H1 (cell line): ENCODE measurements at regions not wholly inside any gene's neighbourhood (a gene's known extent, or its start where the extent isn't known, plus 50 kb on each side); places are given as distances from the start of the nearest gene placed in this dataset.

Source experiments
- CTCF ChIA-PET: fragments of 300-600 bp; sonication (Branson Sonifier 250); formaldehyde crosslinking; loops from one replicate; lab custom pipeline; 2021; ENCODE audit not compliant: partially characterized antibody; lab: Charles Lee
- POLR2A ChIA-PET: fragments of 300-600 bp; sonication (Branson Sonifier 250); formaldehyde crosslinking; loops from one replicate; lab custom pipeline; 2021; ENCODE audit warnings: inconsistent platforms; ENCODE audit not compliant: partially characterized antibody; lab: Charles Lee
- DNase-seq, 2 experiments: peaks; one replicate each; pipeline versions ENCODE4 v3.0.0 to v3.0.0-alpha.2; 2010 to 2022; ENCODE audit warnings: low spot score in 2 of 2, low read depth in 1 of 2, mixed read lengths in 1 of 2
- FAIRE-seq: peaks from 2 replicates; lab custom pipeline; 2011; peaks lifted over from hg19 to GRCh38; lab: Jason Lieb, UNC
- H2AFZ ChIP-seq: 2 replicates; pipeline ENCODE4 v1.8.1; 2012; ENCODE audit warnings: low read length, inconsistent platforms
- H2AK5ac ChIP-seq: 2 replicates; pipeline ENCODE4 v1.6.1; 2013; ENCODE audit warnings: low read depth, low read length
- H2BK120ac ChIP-seq: replicated peaks from 2 replicates; pipeline ENCODE3; 2013; ENCODE audit warnings: low read depth, low read length, inconsistent platforms
- H2BK12ac ChIP-seq: 2 replicates; pipeline ENCODE4 v1.6.1; 2013; ENCODE audit warnings: low read depth, low read length
- H2BK15ac ChIP-seq: 2 replicates; pipeline ENCODE4 v1.6.1; 2013; ENCODE audit warnings: low read length
- H2BK20ac ChIP-seq: 2 replicates; pipeline ENCODE4 v1.6.1; 2013; ENCODE audit warnings: low read length
- H2BK5ac ChIP-seq: 2 replicates; pipeline ENCODE4 v1.6.1; 2013; ENCODE audit warnings: low read depth, low read length
- H3K14ac ChIP-seq: 2 replicates; pipeline ENCODE4 v1.6.1; 2013; ENCODE audit warnings: inconsistent platforms; ENCODE audit not compliant: insufficient read length
- H3K18ac ChIP-seq: 2 replicates; pipeline ENCODE4 v1.6.1; 2013; ENCODE audit warnings: low read length; ENCODE audit errors: extremely low read depth
- H3K23ac ChIP-seq: 2 replicates; pipeline ENCODE4 v1.6.1; 2013; ENCODE audit warnings: inconsistent platforms; ENCODE audit not compliant: insufficient read length
- H3K23me2 ChIP-seq: 2 replicates; pipeline ENCODE4 v1.6.1; 2013; ENCODE audit warnings: low read depth, low read length
- H3K27ac ChIP-seq: 2 replicates; pipeline ENCODE4 v1.6.1; 2011; ENCODE audit warnings: low read depth, low read length, inconsistent platforms
- H3K27me3 ChIP-seq, 4 experiments: replicated peaks in 1 of 4; 1 replicate in 1 of 4; 2 replicates in 3 of 4; pipeline versions ENCODE4 v1.6.1 to v1.8.1; 2011 to 2013; ENCODE audit warnings: low read length in 3 of 4, mild to moderate bottlenecking in 3 of 4, inconsistent platforms in 2 of 4, mixed read lengths in 2 of 4, moderate library complexity in 1 of 4; ENCODE audit not compliant: control insufficient read depth in 3 of 4, insufficient read depth in 3 of 4; ENCODE audit errors: extremely low read depth in 1 of 4
- H3K36me3 ChIP-seq, 4 experiments: 2 replicates each; pipeline versions ENCODE4 v1.6.1 to v1.8.1; 2011 to 2013; ENCODE audit warnings: mild to moderate bottlenecking in 4 of 4, low read length in 3 of 4, moderate library complexity in 2 of 4, control low read depth in 1 of 4, inconsistent platforms in 1 of 4; ENCODE audit not compliant: insufficient read depth in 4 of 4, control insufficient read depth in 2 of 4
- H3K4ac ChIP-seq: replicated peaks from 2 replicates; pipeline ENCODE3; 2013; ENCODE audit warnings: low read length, low read depth, mixed read lengths, inconsistent platforms; ENCODE audit not compliant: insufficient read length
- H3K4me1 ChIP-seq, 4 experiments: replicated peaks in 1 of 4; 1 replicate in 1 of 4; 2 replicates in 3 of 4; pipeline versions ENCODE4 v1.6.1 to v1.8.1; 2011 to 2013; ENCODE audit warnings: low read length in 3 of 4, inconsistent platforms in 2 of 4, mixed read lengths in 1 of 4; ENCODE audit not compliant: insufficient read depth in 4 of 4, control insufficient read depth in 3 of 4
- H3K4me2 ChIP-seq, 2 experiments: 2 replicates each; pipeline versions ENCODE4 v1.6.1 to v1.8.1; 2011 to 2013; ENCODE audit warnings: low read depth in 2 of 2, low read length in 2 of 2, control low read depth in 1 of 2, inconsistent platforms in 1 of 2, mild to moderate bottlenecking in 1 of 2; ENCODE audit not compliant: insufficient read depth in 1 of 2
- H3K4me3 ChIP-seq, 4 experiments: fragments of 200-600, 300-600 bp in 1 of 4; sonication (generic), shearing (Covaris generic), sonication (Bioruptor Twin) in 1 of 4; 2 replicates each; pipeline versions ENCODE4 v1.5.1 to v1.8.1; 2011 to 2016; ENCODE audit warnings: low read length in 4 of 4, low read depth in 3 of 4, control low read depth in 2 of 4, inconsistent platforms in 2 of 4, mild to moderate bottlenecking in 2 of 4, mixed read lengths in 1 of 4, moderate library complexity in 1 of 4; ENCODE audit not compliant: insufficient read depth in 2 of 4; ENCODE audit errors: extremely low read depth in 1 of 4
- H3K56ac ChIP-seq: replicated peaks from 2 replicates; pipeline ENCODE3; 2013; ENCODE audit warnings: low read depth, mild to moderate bottlenecking, mixed read lengths, low read length, inconsistent platforms; ENCODE audit not compliant: insufficient read length
- H3K79me1 ChIP-seq: 2 replicates; pipeline ENCODE4 v1.6.1; 2013; ENCODE audit warnings: low read depth, low read length, control low read depth
- H3K79me2 ChIP-seq, 2 experiments: 2 replicates each; pipeline versions ENCODE4 v1.6.1 to v1.8.1; 2012 to 2013; ENCODE audit warnings: low read length in 2 of 2, mild to moderate bottlenecking in 2 of 2, inconsistent platforms in 1 of 2; ENCODE audit not compliant: insufficient read depth in 2 of 2, control insufficient read depth in 1 of 2
- H3K9ac ChIP-seq, 4 experiments: replicated peaks in 1 of 4; 1 replicate in 1 of 4; 2 replicates in 3 of 4; pipeline versions ENCODE4 v1.6.1 to v1.8.1; 2011 to 2013; ENCODE audit warnings: low read depth in 3 of 4, low read length in 3 of 4, control low read depth in 2 of 4, mild to moderate bottlenecking in 2 of 4, moderate library complexity in 2 of 4, inconsistent platforms in 1 of 4; ENCODE audit errors: extremely low read depth in 1 of 4
- H3K9me3 ChIP-seq, 2 experiments: 2 replicates each; pipeline versions ENCODE4 v1.6.1 to v1.8.1; 2012 to 2013; ENCODE audit warnings: mild to moderate bottlenecking in 2 of 2, moderate library complexity in 2 of 2, control low read depth in 1 of 2, inconsistent platforms in 1 of 2, low read depth in 1 of 2, low read length in 1 of 2, mixed read lengths in 1 of 2; ENCODE audit not compliant: insufficient read depth in 2 of 2
- H4K20me1 ChIP-seq, 2 experiments: replicated peaks in 1 of 2; 2 replicates each; pipeline versions ENCODE3 to v1.8.1; 2011 to 2013; ENCODE audit warnings: inconsistent platforms in 2 of 2, low read length in 2 of 2, mild to moderate bottlenecking in 1 of 2; ENCODE audit not compliant: insufficient read depth in 2 of 2, control insufficient read depth in 1 of 2
- H4K5ac ChIP-seq: 2 replicates; pipeline ENCODE4 v1.6.1; 2013; ENCODE audit warnings: low read length, low read depth, mixed read lengths, inconsistent platforms; ENCODE audit not compliant: insufficient read length
- H4K8ac ChIP-seq: 2 replicates; pipeline ENCODE4 v1.8.0; 2013; ENCODE audit warnings: mild to moderate bottlenecking, moderate library complexity, low read length, inconsistent platforms; ENCODE audit not compliant: insufficient read depth; ENCODE audit errors: extremely low read depth
- H4K91ac ChIP-seq: replicated peaks from 2 replicates; pipeline ENCODE3; 2013; ENCODE audit warnings: low read length, mixed read lengths, inconsistent platforms; ENCODE audit not compliant: insufficient read length
- ASH2L ChIP-seq: fragments of 200-600, 300-600 bp; sonication (generic); IDR thresholded peaks from one replicate; pipeline ENCODE4 v1.7.1; 2017; ENCODE audit warnings: low read length
- ATF2 ChIP-seq: IDR thresholded peaks from 2 replicates; pipeline ENCODE4 v1.6.1; 2012; ENCODE audit warnings: low read length, inconsistent platforms
- BACH1 ChIP-seq: IDR thresholded peaks from 2 replicates; pipeline ENCODE4 v1.6.1; 2012; ENCODE audit warnings: low read length, improper control_type of control experiment
- CTBP2 ChIP-seq: IDR thresholded peaks from 2 replicates; pipeline ENCODE4 v1.7.0; 2011; ENCODE audit warnings: borderline replicate concordance, mild to moderate bottlenecking, moderate library complexity, mixed read lengths, low read length; ENCODE audit not compliant: insufficient read depth, insufficient read length
- E2F6 ChIP-seq: IDR thresholded peaks from 2 replicates; pipeline ENCODE4 v1.6.1; 2012; ENCODE audit warnings: inconsistent platforms
- HDAC2 ChIP-seq, 2 experiments: fragments of 300-600 bp in 1 of 2; sonication (generic) in 1 of 2; IDR thresholded peaks; 2 replicates each; pipeline ENCODE4 v1.6.1; 2011 to 2012; ENCODE audit warnings: low read depth in 2 of 2, low read length in 2 of 2, mild to moderate bottlenecking in 2 of 2, moderate library complexity in 2 of 2, borderline replicate concordance in 1 of 2, inconsistent platforms in 1 of 2
- PHF8 ChIP-seq: fragments of 200-600 bp; sonication (generic); conservative IDR thresholded peaks from 2 replicates; pipeline ENCODE4 v1.7.1; 2012; ENCODE audit warnings: low read depth, mild to moderate bottlenecking, inconsistent platforms, low read length, moderate library complexity
- RBBP5 ChIP-seq: IDR thresholded peaks from 2 replicates; pipeline ENCODE4 v1.7.1; 2012; ENCODE audit warnings: low read depth, mild to moderate bottlenecking, inconsistent platforms, low read length, moderate library complexity, borderline replicate concordance
- SIN3A ChIP-seq, 2 experiments: IDR thresholded peaks in 1 of 2; conservative IDR thresholded peaks in 1 of 2; 2 replicates each; pipeline ENCODE4 v1.6.1; 2011 to 2012; ENCODE audit warnings: low read length in 2 of 2, improper control_type of control experiment in 1 of 2, low read depth in 1 of 2, mild to moderate bottlenecking in 1 of 2
- TAF1 ChIP-seq: IDR thresholded peaks from 2 replicates; pipeline ENCODE4 v1.6.1; 2011; ENCODE audit warnings: mild to moderate bottlenecking, low read depth, low read length
- WGBS, 2 experiments: shearing (Covaris generic) in 1 of 2; methylation state at CpG; one replicate each; pipeline versions ENCODE4 v1.1.6 to v1.1.7; 2013 to 2015; ENCODE audit warnings: low lambda C conversion rate in 2 of 2, mixed read lengths in 2 of 2, inconsistent platforms in 1 of 2, low coverage in 1 of 2, missing lambda C conversion rate in 1 of 2; ENCODE audit not compliant: insufficient replicate concordance in 2 of 2, insufficient coverage in 1 of 2, insufficient read length in 1 of 2; ENCODE audit errors: extremely low coverage in 1 of 2, missing lambda C conversion rate in 1 of 2; 5-methylcytosine and 5-hydroxymethylcytosine counted together

GRCh38 chr12:25755136-25755970 is 202.3 kb upstream of the LMNTD1 start:
- Histone ChIP-seq H4K91ac (no peak overlapping the region), H2BK20ac (no peak overlapping the region), H3K4me1 (no peaks in the 10 kb centered on the region), H3K9ac (no peak overlapping the region), H2BK12ac (no peak overlapping the region), H2BK15ac (no peak overlapping the region), H3K4me3 (no peak overlapping the region), H3K27ac (no peak overlapping the region), H3K4ac (no peak overlapping the region), H4K5ac (no peak overlapping the region), H3K23me2 (no peaks in the 10 kb centered on the region), H3K36me3 (no peaks in the 10 kb centered on the region), H3K9me3 (no peaks in the 10 kb centered on the region), H3K79me2 (no peaks in the 10 kb centered on the region), H3K4me2 (no peak overlapping the region), H3K56ac (no peak overlapping the region), H4K8ac (no peak overlapping the region), H2AFZ (no peak overlapping the region), H3K79me1 (no peaks in the 10 kb centered on the region), H3K14ac (no peak overlapping the region), H3K23ac (no peak overlapping the region), H2AK5ac (no peak overlapping the region), H3K18ac (no peak overlapping the region), H3K27me3 (no peaks in the 10 kb centered on the region), H2BK120ac (no peak overlapping the region), H4K20me1 (no peaks in the 10 kb centered on the region), H2BK5ac (no peak overlapping the region)
- WGBS, 2 experiments, result 73% methylated on average over 4 of the region's 4 CpGs; no CpG with 5 or more reads in 1 of the 2 experiments
- POLR2A ChIA-PET, result no interaction called here
- CTCF ChIA-PET, result no interaction called here
- FAIRE-seq (no peak), DNase-seq (no peak)
- TF ChIP-seq HDAC2 (IDR thresholded peaks at IDR 0.05; ENCODE audit: borderline replicate concordance in 1 of 2, low read depth in 2 of 2, low read length in 2 of 2) (no peak), CTBP2 (no peak), ATF2 (no peak), SIN3A (conservative IDR thresholded peaks at IDR 0.05 in 1 of 2, IDR thresholded peaks at IDR 0.05 in 1 of 2; ENCODE audit: low read depth in 1 of 2, low read length in 2 of 2) (no peak), E2F6 (no peak), PHF8 (no peak), BACH1 (no peak), TAF1 (no peak), ASH2L (no peak), RBBP5 (no peak)
